ENCODE measurements at regions not wholly inside any gene's neighbourhood (a gene's known extent, or its start where the extent isn't known, plus 50 kb on each side); places are given as distances from the start of the nearest gene placed in this dataset.

- peak; percentile 55 to 61 for DNase-seq
- no peaks in the 10 kb centered on the region for H3K27me3 Mint-ChIP-seq (ENCODE audit: low read depth)
- no peaks in the 10 kb centered on the region for H3K36me3 Mint-ChIP-seq (ENCODE audit: insufficient read depth in 2 of 2)
- no peak overlapping the region for H3K4me3 Mint-ChIP-seq
- no peak overlapping the region for H3K27ac Mint-ChIP-seq
- H3K9me3 Mint-ChIP-seq: no peaks in the 10 kb centered on the region
- ATAC-seq (replicated peaks in 1 of 2): peak; percentile 87 to 89
- H3K4me1 Mint-ChIP-seq (ENCODE audit: low read depth): peaks cover 13% of the 10 kb centered on the region
These were observed 240.3 kb upstream of the GSE1 start for GRCh38 chr16:85372627-85373372.

GRCh38 chr16:85373741-85374570 is 239.2 kb upstream of the GSE1 start:
- Mint-ChIP-seq H3K4me1 (ENCODE audit: low read depth) (peaks cover 13% of the 10 kb centered on the region), H3K36me3 (ENCODE audit: insufficient read depth in 2 of 2) (no peaks in the 10 kb centered on the region), H3K4me3 (no peak overlapping the region), H3K9me3 (no peaks in the 10 kb centered on the region), H3K27ac (no peak overlapping the region), H3K27me3 (ENCODE audit: low read depth) (peaks cover 4% of the 10 kb centered on the region)
- DNase-seq: no peak
- ATAC-seq (replicated peaks in 1 of 2): no peak

GRCh38 chr16:85374571-85374872 is 238.6 kb upstream of the GSE1 start:
- Mint-ChIP-seq H3K9me3 (no peaks in the 10 kb centered on the region), H3K27me3 (ENCODE audit: low read depth) (peaks cover 9% of the 10 kb centered on the region), H3K4me3 (no peak overlapping the region), H3K27ac (no peak overlapping the region), H3K4me1 (ENCODE audit: low read depth) (peaks cover 13% of the 10 kb centered on the region), H3K36me3 (ENCODE audit: insufficient read depth in 2 of 2) (no peaks in the 10 kb centered on the region)
- DNase-seq (no peak), ATAC-seq (replicated peaks in 1 of 2) (no peak)

GRCh38 chr16:85375282-85375681 is 237.8 kb upstream of the GSE1 start:
- Mint-ChIP-seq H3K4me3 (no peak overlapping the region), H3K27ac (no peak overlapping the region), H3K27me3 (ENCODE audit: low read depth) (peaks cover 9% of the 10 kb centered on the region), H3K9me3 (no peaks in the 10 kb centered on the region), H3K36me3 (ENCODE audit: insufficient read depth in 2 of 2) (no peaks in the 10 kb centered on the region), H3K4me1 (ENCODE audit: low read depth) (peaks cover 13% of the 10 kb centered on the region)
- no peak for DNase-seq
- ATAC-seq (replicated peaks in 1 of 2): no peak

GRCh38 chr16:85376292-85377095 is 236.6 kb upstream of the GSE1 start:
- no peak overlapping the region for H3K27ac Mint-ChIP-seq
- no peak for ATAC-seq (replicated peaks in 1 of 2)

GRCh38 chr16:85377388-85378144 is 235.6 kb upstream of the GSE1 start:
- H3K4me3 Mint-ChIP-seq: no peak overlapping the region
- H3K4me1 Mint-ChIP-seq (ENCODE audit: low read depth): peaks cover 9% of the 10 kb centered on the region
- no peak for ATAC-seq (replicated peaks in 1 of 2)
- H3K36me3 Mint-ChIP-seq (ENCODE audit: insufficient read depth in 2 of 2): no peaks in the 10 kb centered on the region
- no peaks in the 10 kb centered on the region for H3K9me3 Mint-ChIP-seq
- H3K27me3 Mint-ChIP-seq (ENCODE audit: low read depth): peaks cover 9% of the 10 kb centered on the region
- H3K27ac Mint-ChIP-seq: no peak overlapping the region
- no peak for DNase-seq

More at GRCh38 chr16:85376292-85377095, 236.6 kb upstream of the GSE1 start:
- Mint-ChIP-seq H3K4me1 (ENCODE audit: low read depth) (peaks cover 13% of the 10 kb centered on the region), H3K36me3 (ENCODE audit: insufficient read depth in 2 of 2) (no peaks in the 10 kb centered on the region), H3K27me3 (ENCODE audit: low read depth) (peaks cover 9% of the 10 kb centered on the region), H3K4me3 (no peak overlapping the region), H3K9me3 (no peaks in the 10 kb centered on the region)
- no peak for DNase-seq

- H3K27me3 Mint-ChIP-seq (ENCODE audit: low read depth): peaks cover 9% of the 10 kb centered on the region
- no peak overlapping the region for H3K27ac Mint-ChIP-seq
- peaks cover 2 to 5% of the 10 kb centered on the region in 2 donors for H3K9me3 Mint-ChIP-seq
- H3K4me1 Mint-ChIP-seq (ENCODE audit: low read depth): peaks cover under 1% of the 10 kb centered on the region
- ATAC-seq (replicated peaks in 1 of 2) (no peak), DNase-seq (no peak)
- H3K36me3 Mint-ChIP-seq (ENCODE audit: insufficient read depth in 2 of 2): no peaks in the 10 kb centered on the region
- no peak overlapping the region for H3K4me3 Mint-ChIP-seq
These were observed 234.7 kb upstream of the GSE1 start for GRCh38 chr16:85378145-85379040.

- Mint-ChIP-seq H3K9me3 (peaks cover 2 to 6% of the 10 kb centered on the region in 2 donors), H3K36me3 (ENCODE audit: insufficient read depth in 2 of 2) (no peaks in the 10 kb centered on the region), H3K4me3 (no peak overlapping the region), H3K27ac (no peak overlapping the region), H3K4me1 (ENCODE audit: low read depth) (no peaks in the 10 kb centered on the region), H3K27me3 (ENCODE audit: low read depth) (peaks cover 9% of the 10 kb centered on the region)
- ATAC-seq (replicated peaks in 1 of 2) (no peak), DNase-seq (no peak)
These were observed 233.8 kb upstream of the GSE1 start for GRCh38 chr16:85379041-85380001.

GRCh38 chr16:85380002-85380395 is 233.1 kb upstream of the GSE1 start:
- H3K27me3 Mint-ChIP-seq (ENCODE audit: low read depth): peaks cover 9% of the 10 kb centered on the region
- no peaks in the 10 kb centered on the region for H3K4me1 Mint-ChIP-seq (ENCODE audit: low read depth)
- H3K36me3 Mint-ChIP-seq (ENCODE audit: insufficient read depth in 2 of 2): no peaks in the 10 kb centered on the region
- no peak for DNase-seq
- H3K27ac Mint-ChIP-seq: no peak overlapping the region
- peaks cover 2 to 6% of the 10 kb centered on the region in 2 donors for H3K9me3 Mint-ChIP-seq
- H3K4me3 Mint-ChIP-seq: no peak overlapping the region
- no peak for ATAC-seq (replicated peaks in 1 of 2)

GRCh38 chr16:85380905-85381737 is 232.0 kb upstream of the GSE1 start:
- H3K9me3 Mint-ChIP-seq: peaks cover 2 to 6% of the 10 kb centered on the region in 2 donors
- H3K4me3 Mint-ChIP-seq: no peak overlapping the region
- no peaks in the 10 kb centered on the region for H3K36me3 Mint-ChIP-seq (ENCODE audit: insufficient read depth in 2 of 2)
- ATAC-seq (replicated peaks in 1 of 2) (no peak), DNase-seq (no peak)
- H3K27me3 Mint-ChIP-seq (ENCODE audit: low read depth): peaks cover 9% of the 10 kb centered on the region
- H3K4me1 Mint-ChIP-seq (ENCODE audit: low read depth): no peaks in the 10 kb centered on the region
- no peak overlapping the region for H3K27ac Mint-ChIP-seq

Data from activated T-cell treated with anti-CD3 and anti-CD28 coated beads, Interleukin-2, amount 50 U/mL, for 72 hours (primary cell).